HCT116 (cell line): ENCODE measurements at regions not wholly inside any gene's neighbourhood (a gene's known extent, or its start where the extent isn't known, plus 50 kb on each side); places are given as distances from the start of the nearest gene placed in this dataset.

Source experiments
- ATAC-seq: fragments of 200-7000 bp; cut with Tn5 transposase; 2 replicates; pipeline ENCODE4 v1.9.1; 2020; ENCODE audit warnings: mild to moderate bottlenecking, moderate library complexity
- BruUV-seq: library from RNA; stranded (reverse); fragments of 400-500 nt; replicated peaks from 2 replicates; lab custom pipeline; 2021; lab: Mats Ljungman, UMichigan
- CTCF ChIA-PET: fragments of 300-600 bp; sonication (Branson Sonifier 250); formaldehyde crosslinking; loops from one replicate; lab custom pipeline; 2021; ENCODE audit warnings: antibody characterized with exemption; lab: Charles Lee
- POLR2A ChIA-PET: fragments of 300-600, 350-600 bp; sonication (Branson Sonifier 250); formaldehyde crosslinking; loops from one replicate; lab custom pipeline; 2021; ENCODE audit warnings: antibody characterized with exemption; lab: Charles Lee
- RAD21 ChIA-PET, 2 experiments: fragments of 300-600 bp; sonication (Branson Sonifier 250); formaldehyde crosslinking; loops; one replicate each; lab custom pipeline; 2023; ENCODE audit warnings: low total read pairs in 2 of 2; ENCODE audit not compliant: uncharacterized antibody in 2 of 2, unreplicated experiment in 2 of 2, low non-redundant PET in 1 of 2; lab: Charles Lee
- DNase-seq: peaks from one replicate; pipeline ENCODE4 v3.0.0-alpha.2; 2010; ENCODE audit warnings: low read depth, low spot score
- H2AFZ ChIP-seq: fragments of 200-600 bp; shearing (Covaris generic), sonication (generic); 2 replicates; pipeline ENCODE4 v1.6.1; 2017; ENCODE audit warnings: low read depth, mixed run types, mixed read lengths, antibody characterized with exemption, low read length; ENCODE audit not compliant: poor library complexity, severe bottlenecking
- H3K27ac ChIP-seq: 2 replicates; pipeline ENCODE4 v1.5.1; 2012; ENCODE audit warnings: low read depth, low read length
- H3K27me3 ChIP-seq: fragments of 200-600 bp; sonication (generic); 2 replicates; pipeline ENCODE4 v1.6.1; 2016; ENCODE audit warnings: mixed run types, low read length, mixed read lengths; ENCODE audit not compliant: insufficient read depth
- H3K36me3 ChIP-seq, 2 experiments: fragments of 200-500 bp in 1 of 2; fragments of 200-600 bp in 1 of 2; sonication (Bioruptor generic) in 1 of 2; sonication (generic) in 1 of 2; 2 replicates each; pipeline versions ENCODE4 v1.5.1 to v1.6.1; 2014 to 2016; ENCODE audit warnings: low read length in 2 of 2, inconsistent platforms in 1 of 2, mixed read lengths in 1 of 2, mixed run types in 1 of 2; ENCODE audit not compliant: insufficient read depth in 2 of 2, control insufficient read depth in 1 of 2
- H3K4me1 ChIP-seq, 2 experiments: fragments of 200-600 bp in 1 of 2; sonication (generic) in 1 of 2; 2 replicates each; pipeline versions ENCODE4 v1.5.1 to v1.6.1; 2012 to 2017; ENCODE audit warnings: low read length in 2 of 2, inconsistent platforms in 1 of 2, mild to moderate bottlenecking in 1 of 2, mixed read lengths in 1 of 2, mixed run types in 1 of 2, moderate library complexity in 1 of 2; ENCODE audit not compliant: insufficient read depth in 2 of 2, control insufficient read depth in 1 of 2
- H3K4me2 ChIP-seq: fragments of 200-600 bp; sonication (generic); 2 replicates; pipeline ENCODE4 v1.6.1; 2017; ENCODE audit warnings: mixed run types, low read length, mixed read lengths
- H3K4me3 ChIP-seq, 2 experiments: fragments of 200-600 bp in 1 of 2; sonication (generic) in 1 of 2; replicated peaks in 1 of 2; 2 replicates each; pipeline ENCODE4 v1.5.1; 2011 to 2016; ENCODE audit warnings: low read length in 2 of 2, control low read depth in 1 of 2, low read depth in 1 of 2, mild to moderate bottlenecking in 1 of 2, mixed read lengths in 1 of 2, mixed run types in 1 of 2
- H3K79me2 ChIP-seq: fragments of 200-600 bp; sonication (generic); 2 replicates; pipeline ENCODE4 v1.6.1; 2017; ENCODE audit warnings: mild to moderate bottlenecking, mixed run types, low read length, moderate library complexity, mixed read lengths; ENCODE audit not compliant: insufficient read depth
- H3K9ac ChIP-seq: fragments of 200-600 bp; sonication (generic); 2 replicates; pipeline ENCODE4 v1.6.1; 2016; ENCODE audit warnings: low read length, mixed read lengths
- H3K9me2 ChIP-seq: fragments of 200-600 bp; sonication (generic), shearing (Covaris generic); 2 replicates; pipeline ENCODE4 v1.6.1; 2017; ENCODE audit warnings: mixed run types, mild to moderate bottlenecking, moderate library complexity; ENCODE audit not compliant: insufficient read depth
- H3K9me3 ChIP-seq, 2 experiments: fragments of 200-500 bp in 1 of 2; fragments of 200-600 bp in 1 of 2; sonication (Bioruptor generic) in 1 of 2; sonication (generic) in 1 of 2; 2 replicates each; pipeline ENCODE4 v1.6.1; 2014 to 2017; ENCODE audit warnings: low read length in 2 of 2, mixed read lengths in 2 of 2, inconsistent platforms in 1 of 2, low read depth in 1 of 2, mild to moderate bottlenecking in 1 of 2, mixed run types in 1 of 2, moderate library complexity in 1 of 2; ENCODE audit not compliant: control insufficient read depth in 1 of 2, insufficient read depth in 1 of 2
- H4K20me1 ChIP-seq: fragments of 200-600 bp; sonication (generic), shearing (Covaris generic); 2 replicates; pipeline ENCODE4 v1.6.1; 2017; ENCODE audit warnings: mixed run types, mild to moderate bottlenecking, moderate library complexity; ENCODE audit not compliant: insufficient read depth
- CBX3 ChIP-seq: IDR thresholded peaks from 2 replicates; pipeline ENCODE4 v1.6.1; 2012; ENCODE audit warnings: low read depth
- CEBPB ChIP-seq: IDR thresholded peaks from 2 replicates; pipeline ENCODE4 v1.6.1; 2012; ENCODE audit warnings: low read depth
- ELF1 ChIP-seq: IDR thresholded peaks from 2 replicates; pipeline ENCODE4 v1.6.1; 2012; ENCODE audit warnings: low read depth, borderline replicate concordance
- EZH2 ChIP-seq: fragments of 200-600 bp; sonication (generic); IDR thresholded peaks from 2 replicates; pipeline ENCODE4 v1.6.1; 2017; ENCODE audit warnings: antibody characterized with exemption, mixed run types
- FOSL1 ChIP-seq: IDR thresholded peaks from 2 replicates; pipeline ENCODE4 v1.6.1; 2012; ENCODE audit warnings: low read depth
- POLR2A ChIP-seq: IDR thresholded peaks from 2 replicates; pipeline ENCODE4 v1.7.0; 2011; ENCODE audit warnings: borderline replicate concordance; ENCODE audit not compliant: insufficient read depth, insufficient read length; ENCODE audit errors: extremely low read depth
- POLR2AphosphoS5 ChIP-seq: IDR thresholded peaks from 2 replicates; pipeline ENCODE4 v1.6.1; 2011; ENCODE audit warnings: mild to moderate bottlenecking, low read depth, low read length, moderate library complexity
- REST ChIP-seq: IDR thresholded peaks from 2 replicates; pipeline ENCODE4 v1.6.1; 2012; ENCODE audit warnings: low read depth
- SIN3A ChIP-seq: IDR thresholded peaks from 2 replicates; pipeline ENCODE4 v1.6.1; 2012; ENCODE audit warnings: low read depth
- SP1 ChIP-seq: IDR thresholded peaks from 2 replicates; pipeline ENCODE4 v1.6.1; 2012; ENCODE audit warnings: low read depth
- SRF ChIP-seq: IDR thresholded peaks from 2 replicates; pipeline ENCODE4 v1.6.1; 2012; ENCODE audit warnings: low read depth
- YY1 ChIP-seq: IDR thresholded peaks from 2 replicates; pipeline ENCODE4 v1.6.1; 2011; ENCODE audit warnings: low read length, low read depth, moderate library complexity, mild to moderate bottlenecking; ENCODE audit not compliant: insufficient replicate concordance; ENCODE audit errors: extremely low read depth
- ZBTB33 ChIP-seq: IDR thresholded peaks from 2 replicates; pipeline ENCODE4 v1.6.1; 2011; ENCODE audit warnings: mild to moderate bottlenecking, low read length, moderate library complexity; ENCODE audit not compliant: insufficient replicate concordance; ENCODE audit errors: extremely low read depth
- ZFX ChIP-seq: fragments of 450-650 bp; IDR thresholded peaks from 2 replicates; pipeline ENCODE4 v1.6.1; 2017
- intact Hi-C: fragments of 100-400 bp; cut with micrococcal nuclease; formaldehyde crosslinking; loops from 2 replicates; pipeline ENCODE4 v1.10.0; 2022
- TF ChIP-seq, protein P1 (sequence below), 3 experiments: fragments of 200-600 bp in 1 of 3; sonication (generic) in 1 of 3; IDR thresholded peaks in 2 of 3; conservative IDR thresholded peaks in 1 of 3; 2 replicates each; pipeline ENCODE4 v1.5.1; 2012 to 2017; ENCODE audit warnings: low read depth in 2 of 3, low read length in 2 of 3, antibody characterized with exemption in 1 of 3, borderline replicate concordance in 1 of 3, control low read depth in 1 of 3, mild to moderate bottlenecking in 1 of 3, mixed read lengths in 1 of 3, mixed run types in 1 of 3, moderate library complexity in 1 of 3; ENCODE audit not compliant: insufficient read depth in 1 of 3
- TF ChIP-seq, protein P2 (sequence below): IDR thresholded peaks from 2 replicates; pipeline ENCODE4 v1.6.1; 2012
- TF ChIP-seq, protein P3 (sequence below): IDR thresholded peaks from 2 replicates; pipeline ENCODE4 v1.6.1; 2012

DNA sequence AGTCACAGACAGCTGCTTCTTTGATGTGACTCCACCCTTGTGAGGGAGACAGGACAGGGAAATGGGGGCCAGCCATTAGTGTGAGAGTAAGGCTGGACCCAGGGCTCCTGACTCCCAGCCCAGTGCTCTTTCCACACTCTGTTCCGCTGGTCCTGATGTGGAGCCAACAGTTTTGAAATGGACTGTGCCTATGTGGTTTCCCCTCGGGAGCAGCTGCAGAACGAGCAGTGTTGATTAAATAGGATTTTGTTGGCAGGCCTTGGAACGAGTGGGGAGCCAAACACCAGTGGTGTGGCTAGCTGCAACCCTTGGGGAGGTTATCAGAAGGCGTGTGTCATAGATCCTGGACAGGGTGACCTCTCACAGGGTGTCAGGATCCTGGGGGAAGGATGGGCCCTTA, 66.5 kb upstream of the AMPD3 start:
- intact Hi-C loops, result no loop called here
- TF ChIP-seq SRF, result no peak
- TF ChIP-seq FOSL1, result no peak
- TF ChIP-seq ZBTB33, result no peak
- no peak for TF ChIP-seq ELF1
- TF ChIP-seq CBX3, result no peak
- no peak for TF ChIP-seq CEBPB
- no peak for TF ChIP-seq SP1
- no peak for TF ChIP-seq POLR2AphosphoS5
- TF ChIP-seq, protein P1, sequence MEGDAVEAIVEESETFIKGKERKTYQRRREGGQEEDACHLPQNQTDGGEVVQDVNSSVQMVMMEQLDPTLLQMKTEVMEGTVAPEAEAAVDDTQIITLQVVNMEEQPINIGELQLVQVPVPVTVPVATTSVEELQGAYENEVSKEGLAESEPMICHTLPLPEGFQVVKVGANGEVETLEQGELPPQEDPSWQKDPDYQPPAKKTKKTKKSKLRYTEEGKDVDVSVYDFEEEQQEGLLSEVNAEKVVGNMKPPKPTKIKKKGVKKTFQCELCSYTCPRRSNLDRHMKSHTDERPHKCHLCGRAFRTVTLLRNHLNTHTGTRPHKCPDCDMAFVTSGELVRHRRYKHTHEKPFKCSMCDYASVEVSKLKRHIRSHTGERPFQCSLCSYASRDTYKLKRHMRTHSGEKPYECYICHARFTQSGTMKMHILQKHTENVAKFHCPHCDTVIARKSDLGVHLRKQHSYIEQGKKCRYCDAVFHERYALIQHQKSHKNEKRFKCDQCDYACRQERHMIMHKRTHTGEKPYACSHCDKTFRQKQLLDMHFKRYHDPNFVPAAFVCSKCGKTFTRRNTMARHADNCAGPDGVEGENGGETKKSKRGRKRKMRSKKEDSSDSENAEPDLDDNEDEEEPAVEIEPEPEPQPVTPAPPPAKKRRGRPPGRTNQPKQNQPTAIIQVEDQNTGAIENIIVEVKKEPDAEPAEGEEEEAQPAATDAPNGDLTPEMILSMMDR (IDR thresholded peaks at IDR 0.05 in 2 of 3, conservative IDR thresholded peaks at IDR 0.05 in 1 of 3; ENCODE audit: borderline replicate concordance in 1 of 3, insufficient read depth in 1 of 3, low read depth in 2 of 3, low read length in 2 of 3), result no peak
- TF ChIP-seq YY1, result no peak
- no peak for TF ChIP-seq ZFX
- TF ChIP-seq, protein P2, sequence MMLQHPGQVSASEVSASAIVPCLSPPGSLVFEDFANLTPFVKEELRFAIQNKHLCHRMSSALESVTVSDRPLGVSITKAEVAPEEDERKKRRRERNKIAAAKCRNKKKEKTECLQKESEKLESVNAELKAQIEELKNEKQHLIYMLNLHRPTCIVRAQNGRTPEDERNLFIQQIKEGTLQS, result no peak
- TF ChIP-seq REST, result no peak
- TF ChIP-seq, protein P3, sequence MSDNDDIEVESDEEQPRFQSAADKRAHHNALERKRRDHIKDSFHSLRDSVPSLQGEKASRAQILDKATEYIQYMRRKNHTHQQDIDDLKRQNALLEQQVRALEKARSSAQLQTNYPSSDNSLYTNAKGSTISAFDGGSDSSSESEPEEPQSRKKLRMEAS, result no peak
- TF ChIP-seq POLR2A, result no peak
- no peak for TF ChIP-seq SIN3A
- no peak for TF ChIP-seq EZH2
- ChIA-PET RAD21 (no interaction called here), POLR2A (no interaction called here), CTCF (interaction anchor here (0.6 kb wide), 1 partner anchor 22 kb away, joined by 3 read pairs; no protein-coding TSS in a partner anchor)
- ATAC-seq, result no peak
- no peaks in the 10 kb centered on the region for H3K36me3 ChIP-seq
- no peak overlapping the region for H3K4me2 ChIP-seq
- no peak for DNase-seq
- no peak overlapping the region for H2AFZ ChIP-seq
- H3K27ac ChIP-seq, result no peak overlapping the region
- H3K27me3 ChIP-seq, result no peaks in the 10 kb centered on the region
- H3K9ac ChIP-seq, result no peak overlapping the region
- H3K4me1 ChIP-seq, result peaks cover 3 to 13% of the 10 kb centered on the region in 2 experiments; a peak in 1 of 4 replicates
- no peaks in the 10 kb centered on the region for H3K79me2 ChIP-seq
- no peaks in the 10 kb centered on the region for H3K9me2 ChIP-seq
- H3K4me3 ChIP-seq, result no peak overlapping the region
- BruUV-seq, result no TSS peak
- H3K9me3 ChIP-seq, result no peaks in the 10 kb centered on the region
- H4K20me1 ChIP-seq, result no peaks in the 10 kb centered on the region
